Thyroid gland (tissue), 4 donors: ENCODE measurements at regions not wholly inside any gene's neighbourhood (a gene's known extent, or its start where the extent isn't known, plus 50 kb on each side); places are given as distances from the start of the nearest gene placed in this dataset.

ENCODE experiments used
- POLR2A ChIP-seq, 2 donors: fragments of 450-650 bp; IDR thresholded peaks; one replicate each; pipeline ENCODE4 v1.6.1; 2017; ENCODE audit warnings: antibody characterized with exemption in 2 of 2, mild to moderate bottlenecking in 2 of 2, moderate library complexity in 1 of 2
- TF ChIP-seq, protein P1 (sequence below), 6 experiments: fragments of 200-600 bp in 3 of 6; fragments of 450-650 bp in 3 of 6; sonication (generic) in 3 of 6; IDR thresholded peaks; one replicate each; pipeline ENCODE4 v1.5.1; 2016 to 2019; ENCODE audit warnings: antibody characterized with exemption in 6 of 6, mild to moderate bottlenecking in 2 of 6, inconsistent platforms in 1 of 6, moderate library complexity in 1 of 6

DNA sequence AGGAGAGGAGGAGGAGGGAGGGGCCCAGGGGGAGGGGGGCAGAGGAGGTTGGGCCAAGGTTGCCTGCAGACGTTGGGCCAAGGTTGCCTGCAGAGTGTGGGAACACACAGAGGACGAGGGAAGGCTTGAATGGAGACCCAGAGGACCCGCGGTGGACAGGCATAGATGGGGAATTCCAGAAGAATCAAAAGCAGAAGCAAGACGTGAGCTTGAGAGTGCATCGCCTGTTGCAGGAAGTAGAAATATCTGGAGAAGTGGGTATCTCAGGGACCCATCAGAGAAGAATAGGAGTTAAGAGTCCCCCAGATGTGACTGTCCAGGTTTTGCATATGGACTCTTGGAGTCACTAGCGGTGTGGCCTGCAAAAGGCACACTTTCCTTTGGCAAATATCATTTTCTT, 670.2 kb downstream of the TBC1D22A start:
- TF ChIP-seq, protein P1, sequence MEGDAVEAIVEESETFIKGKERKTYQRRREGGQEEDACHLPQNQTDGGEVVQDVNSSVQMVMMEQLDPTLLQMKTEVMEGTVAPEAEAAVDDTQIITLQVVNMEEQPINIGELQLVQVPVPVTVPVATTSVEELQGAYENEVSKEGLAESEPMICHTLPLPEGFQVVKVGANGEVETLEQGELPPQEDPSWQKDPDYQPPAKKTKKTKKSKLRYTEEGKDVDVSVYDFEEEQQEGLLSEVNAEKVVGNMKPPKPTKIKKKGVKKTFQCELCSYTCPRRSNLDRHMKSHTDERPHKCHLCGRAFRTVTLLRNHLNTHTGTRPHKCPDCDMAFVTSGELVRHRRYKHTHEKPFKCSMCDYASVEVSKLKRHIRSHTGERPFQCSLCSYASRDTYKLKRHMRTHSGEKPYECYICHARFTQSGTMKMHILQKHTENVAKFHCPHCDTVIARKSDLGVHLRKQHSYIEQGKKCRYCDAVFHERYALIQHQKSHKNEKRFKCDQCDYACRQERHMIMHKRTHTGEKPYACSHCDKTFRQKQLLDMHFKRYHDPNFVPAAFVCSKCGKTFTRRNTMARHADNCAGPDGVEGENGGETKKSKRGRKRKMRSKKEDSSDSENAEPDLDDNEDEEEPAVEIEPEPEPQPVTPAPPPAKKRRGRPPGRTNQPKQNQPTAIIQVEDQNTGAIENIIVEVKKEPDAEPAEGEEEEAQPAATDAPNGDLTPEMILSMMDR (IDR thresholded peaks at IDR 0.05), result no peak
- TF ChIP-seq POLR2A (IDR thresholded peaks at IDR 0.05), result no peak
